ENCODE measurements at regions not wholly inside any gene's neighbourhood (a gene's known extent, or its start where the extent isn't known, plus 50 kb on each side); places are given as distances from the start of the nearest gene placed in this dataset.

DNA sequence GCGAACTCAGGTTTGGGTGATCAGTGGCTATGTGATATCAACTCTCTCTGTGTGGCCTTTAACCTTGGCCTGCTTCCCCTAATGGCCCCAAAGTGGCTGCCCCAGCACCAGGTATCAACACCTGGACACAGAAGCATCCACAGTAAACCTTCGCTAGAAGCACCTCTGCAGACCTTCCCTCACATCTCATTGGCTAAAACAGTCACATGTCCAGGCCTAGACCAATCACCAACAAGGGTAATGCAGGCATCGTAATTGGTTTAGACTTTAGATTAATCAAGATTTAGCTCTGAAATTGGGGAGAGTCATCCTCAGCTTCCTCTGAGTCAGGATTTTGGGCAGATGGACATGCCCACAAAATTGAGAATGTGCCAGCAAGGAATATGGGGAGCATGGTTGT is 92.5 kb upstream of the MYL2 start:
- DNase-seq (ENCODE audit: low read depth) = no peak
- H3K4me3 ChIP-seq (ENCODE audit: low read depth, low read length) = no peak overlapping the region
- TF ChIP-seq, protein P1, sequence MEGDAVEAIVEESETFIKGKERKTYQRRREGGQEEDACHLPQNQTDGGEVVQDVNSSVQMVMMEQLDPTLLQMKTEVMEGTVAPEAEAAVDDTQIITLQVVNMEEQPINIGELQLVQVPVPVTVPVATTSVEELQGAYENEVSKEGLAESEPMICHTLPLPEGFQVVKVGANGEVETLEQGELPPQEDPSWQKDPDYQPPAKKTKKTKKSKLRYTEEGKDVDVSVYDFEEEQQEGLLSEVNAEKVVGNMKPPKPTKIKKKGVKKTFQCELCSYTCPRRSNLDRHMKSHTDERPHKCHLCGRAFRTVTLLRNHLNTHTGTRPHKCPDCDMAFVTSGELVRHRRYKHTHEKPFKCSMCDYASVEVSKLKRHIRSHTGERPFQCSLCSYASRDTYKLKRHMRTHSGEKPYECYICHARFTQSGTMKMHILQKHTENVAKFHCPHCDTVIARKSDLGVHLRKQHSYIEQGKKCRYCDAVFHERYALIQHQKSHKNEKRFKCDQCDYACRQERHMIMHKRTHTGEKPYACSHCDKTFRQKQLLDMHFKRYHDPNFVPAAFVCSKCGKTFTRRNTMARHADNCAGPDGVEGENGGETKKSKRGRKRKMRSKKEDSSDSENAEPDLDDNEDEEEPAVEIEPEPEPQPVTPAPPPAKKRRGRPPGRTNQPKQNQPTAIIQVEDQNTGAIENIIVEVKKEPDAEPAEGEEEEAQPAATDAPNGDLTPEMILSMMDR (IDR thresholded peaks at IDR 0.05; ENCODE audit: insufficient read depth, low read depth, low read length) = no peak

DNA sequence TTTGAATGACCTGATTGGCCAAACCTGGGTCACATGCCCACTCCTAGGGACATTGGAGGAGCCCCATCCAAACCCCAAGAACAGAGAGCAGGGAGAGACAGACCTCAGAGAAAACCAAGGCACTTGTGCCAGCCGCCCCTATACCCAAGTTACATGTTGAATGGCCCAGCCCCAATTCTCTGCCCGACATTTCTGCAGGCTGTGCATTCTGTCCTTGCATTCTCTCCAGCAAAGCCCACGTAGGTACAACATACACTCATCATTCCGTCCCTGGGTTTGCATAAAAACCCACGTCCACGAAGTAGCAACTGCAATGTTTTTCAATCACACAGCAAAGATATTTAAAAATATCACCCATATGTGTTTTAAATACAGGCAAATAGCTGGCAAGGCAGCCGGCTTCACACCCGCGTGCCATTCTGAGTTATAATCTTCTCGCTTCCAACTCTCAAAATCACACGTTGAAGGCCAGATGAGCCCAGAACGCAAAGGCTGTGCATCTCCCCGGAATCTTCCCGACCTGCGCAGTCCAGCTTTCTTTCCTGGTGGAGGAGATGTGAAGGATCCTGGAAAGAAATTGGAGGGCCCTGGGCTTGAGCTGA is 91.7 kb upstream of the MYL2 start:
- H3K4me3 ChIP-seq (ENCODE audit: low read depth, low read length) = no peak overlapping the region
- no peak for DNase-seq (ENCODE audit: low read depth)
- TF ChIP-seq, protein P1 (IDR thresholded peaks at IDR 0.05; ENCODE audit: insufficient read depth, low read depth, low read length) = no peak

DNA sequence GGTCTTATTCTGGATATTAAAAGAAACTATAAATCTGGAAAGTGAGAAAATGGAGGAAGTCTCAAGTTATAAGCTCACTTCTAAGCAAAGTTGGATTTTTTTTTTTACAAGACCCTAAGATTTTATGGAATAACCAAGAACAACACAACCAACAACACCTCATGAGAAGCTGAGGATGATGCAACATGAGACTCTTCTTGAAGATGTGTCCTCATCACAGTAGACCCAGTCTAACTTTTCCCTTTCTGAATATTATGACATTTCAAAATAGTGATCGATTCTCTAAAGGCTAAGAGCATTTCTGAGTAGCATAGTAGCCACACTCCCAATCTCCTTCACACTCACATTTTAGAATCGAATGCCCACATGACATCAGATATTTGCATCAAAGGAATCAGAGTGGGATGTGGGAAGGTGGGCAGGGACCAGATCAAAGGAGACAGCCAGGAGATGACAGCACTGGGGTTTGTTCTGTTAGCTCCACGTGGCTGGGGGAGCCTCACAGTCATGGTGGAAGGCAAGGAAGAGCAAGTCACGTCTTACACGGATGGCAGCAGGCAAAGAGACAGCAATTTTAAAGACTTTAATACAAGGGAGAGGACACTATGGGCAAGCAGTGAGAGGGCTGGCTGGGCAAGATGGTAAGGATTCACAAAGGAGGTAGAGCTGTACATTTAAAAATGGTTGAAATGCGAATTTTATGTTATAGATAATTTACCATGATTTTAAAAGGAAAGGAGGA is 90.7 kb upstream of the MYL2 start:
- no peak for DNase-seq (ENCODE audit: low read depth)
- TF ChIP-seq, protein P1 (IDR thresholded peaks at IDR 0.05; ENCODE audit: insufficient read depth, low read depth, low read length) = no peak
- no peak overlapping the region for H3K4me3 ChIP-seq (ENCODE audit: low read depth, low read length)

DNA sequence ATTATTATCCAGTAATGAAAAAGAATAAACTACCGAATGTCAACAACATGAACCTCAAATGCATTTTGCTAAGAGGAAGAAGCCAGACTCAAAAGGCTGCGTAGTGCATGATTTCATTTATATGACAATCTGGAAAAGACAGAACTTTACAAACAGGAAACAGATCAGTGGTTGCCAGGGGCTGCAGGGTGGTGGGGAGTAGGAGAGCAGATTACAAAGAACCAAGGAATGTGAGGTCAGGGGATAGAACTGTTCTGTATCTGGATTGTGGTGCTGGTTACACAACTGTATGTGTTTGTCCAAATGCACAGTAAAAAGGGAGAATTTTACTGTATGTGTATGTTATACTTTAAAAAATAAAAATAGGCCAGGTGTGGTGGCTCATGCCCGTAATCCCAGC is 89.7 kb upstream of the MYL2 start:
- H3K4me3 ChIP-seq (ENCODE audit: low read depth, low read length) = no peak overlapping the region
- TF ChIP-seq, protein P1 (IDR thresholded peaks at IDR 0.05; ENCODE audit: insufficient read depth, low read depth, low read length) = no peak
- no peak for DNase-seq (ENCODE audit: low read depth)

DNA sequence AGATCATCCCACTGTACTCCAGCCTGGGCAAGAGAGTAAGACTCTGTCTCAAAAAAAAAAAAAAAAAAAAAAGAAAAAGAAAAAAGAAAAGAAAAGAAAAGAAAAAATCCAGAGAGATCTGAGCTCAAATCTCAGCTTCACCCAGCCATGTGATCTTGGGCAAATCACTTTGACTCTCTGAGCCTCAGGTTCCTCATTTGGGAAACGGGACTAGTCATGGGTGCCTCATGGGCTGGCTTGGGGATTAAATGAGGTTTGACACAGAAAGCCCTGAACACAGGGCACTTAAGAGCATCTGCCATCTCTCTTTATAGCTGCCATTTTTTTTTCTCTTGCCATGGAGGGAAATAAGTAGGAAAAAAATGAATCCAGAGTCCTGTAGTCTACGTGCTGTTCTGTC is 86.2 kb upstream of the MYL2 start:
- TF ChIP-seq, protein P1 (IDR thresholded peaks at IDR 0.05; ENCODE audit: insufficient read depth, low read depth, low read length) = no peak
- no peak for DNase-seq (ENCODE audit: low read depth)
- H3K4me3 ChIP-seq (ENCODE audit: low read depth, low read length) = no peak overlapping the region

DNA sequence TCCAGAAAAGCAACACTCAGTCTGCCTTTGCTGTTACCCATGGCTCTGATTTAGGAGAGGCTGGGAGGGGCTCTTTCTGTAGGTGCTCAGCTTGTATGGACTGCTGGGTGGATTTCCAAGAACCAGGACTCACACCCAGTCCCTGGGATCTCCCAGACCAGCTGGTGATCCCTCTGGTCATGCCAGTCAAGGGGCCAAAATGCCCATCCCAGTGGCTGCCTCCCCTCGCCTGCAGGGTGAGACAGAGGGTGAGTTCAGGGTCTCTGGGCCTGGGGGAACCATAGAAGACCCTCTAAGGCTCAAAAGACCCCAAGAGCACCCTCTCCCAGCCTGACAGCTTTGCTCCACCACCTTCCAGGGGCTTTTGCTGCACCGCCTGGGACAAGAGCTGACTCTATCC is 78.6 kb upstream of the MYL2 start:
- H3K4me3 ChIP-seq (ENCODE audit: low read depth, low read length) = no peak overlapping the region
- no peak for DNase-seq (ENCODE audit: low read depth)
- TF ChIP-seq, protein P1 (IDR thresholded peaks at IDR 0.05; ENCODE audit: insufficient read depth, low read depth, low read length) = no peak

Data from fibroblast of villous mesenchyme (primary cell).